ENCODE measurements at regions not wholly inside any gene's neighbourhood (a gene's known extent, or its start where the extent isn't known, plus 50 kb on each side); places are given as distances from the start of the nearest gene placed in this dataset.

- no peak for TF ChIP-seq CTCF (IDR thresholded peaks at IDR 0.05; ENCODE audit: insufficient read depth, low read depth, low read length)
- TF ChIP-seq EZH2 (IDR thresholded peaks at IDR 0.05; ENCODE audit: insufficient read depth, low read length): no peak
These were observed 162.4 kb downstream of the DDX1 start for GRCh38 chr2:15753811-15754702.

Measured in astrocyte (in vitro differentiated cells and primary cell).